ENCODE measurements at regions not wholly inside any gene's neighbourhood (a gene's known extent, or its start where the extent isn't known, plus 50 kb on each side); places are given as distances from the start of the nearest gene placed in this dataset.

- WGBS: 59% methylated on average over 5 of the region's 5 CpGs
Measured at GRCh38 chr6:6906570-6907213, 201.1 kb upstream of the RREB1 start.

GRCh38 chr6:6907286-6907685 is 200.5 kb upstream of the RREB1 start:
- Histone ChIP-seq H3K27me3 (ENCODE audit: control insufficient read depth in 4 of 4, insufficient read depth in 4 of 4, low read length in 3 of 4) (no peaks in the 10 kb centered on the region), H3K36me3 (ENCODE audit: control insufficient read depth in 4 of 4, insufficient read depth in 3 of 4, low read depth in 1 of 4, low read length in 3 of 4) (no peaks in the 10 kb centered on the region), H3K4me3 (ENCODE audit: low read depth in 1 of 3, low read length in 3 of 3) (no peak overlapping the region), H3K9me3 (ENCODE audit: control insufficient read depth in 4 of 4, low read length in 3 of 4) (no peaks in the 10 kb centered on the region), H3K9ac (ENCODE audit: low read depth in 1 of 2, low read length in 2 of 2) (no peak overlapping the region), H3K4me1 (ENCODE audit: control insufficient read depth in 4 of 4, insufficient read depth in 4 of 4, low read length in 3 of 4) (no peaks in the 10 kb centered on the region), H3K27ac (ENCODE audit: low read depth in 1 of 2, low read length in 2 of 2) (no peak overlapping the region)
- WGBS: 94% methylated on average over 4 of the region's 4 CpGs
- DNase-seq (ENCODE audit: low spot score): no peak
- TF ChIP-seq FOXA2 (IDR thresholded peaks at IDR 0.05) (no peak), YY1 (IDR thresholded peaks at IDR 0.05) (no peak), CTCF (IDR thresholded peaks at IDR 0.05; ENCODE audit: low read depth, low read length, missing input control) (no peak), RXRA (IDR thresholded peaks at IDR 0.05) (no peak), ZBTB33 (IDR thresholded peaks at IDR 0.05) (no peak), TAF1 (conservative IDR thresholded peaks at IDR 0.05) (no peak), FOXA1 (IDR thresholded peaks at IDR 0.05) (no peak), SP1 (IDR thresholded peaks at IDR 0.05) (no peak), RAD21 (IDR thresholded peaks at IDR 0.05) (no peak), REST (IDR thresholded peaks at IDR 0.05) (no peak), HNF4A (conservative IDR thresholded peaks at IDR 0.05) (no peak), ATF3 (IDR thresholded peaks at IDR 0.05) (no peak), GABPA (IDR thresholded peaks at IDR 0.05 in 1 of 2, conservative IDR thresholded peaks at IDR 0.05 in 1 of 2) (no peak), EGR1 (IDR thresholded peaks at IDR 0.05; ENCODE audit: low read depth in 2 of 2) (no peak), NR2F2 (IDR thresholded peaks at IDR 0.05) (no peak), HNF4G (IDR thresholded peaks at IDR 0.05) (no peak), MAX (IDR thresholded peaks at IDR 0.05) (no peak), JUND (IDR thresholded peaks at IDR 0.05) (no peak)

More at GRCh38 chr6:6906570-6907213, 201.1 kb upstream of the RREB1 start:
- no peak for DNase-seq (ENCODE audit: low spot score)
- H3K27me3 ChIP-seq (ENCODE audit: control insufficient read depth in 4 of 4, insufficient read depth in 4 of 4, low read length in 3 of 4): no peaks in the 10 kb centered on the region
- H3K36me3 ChIP-seq (ENCODE audit: control insufficient read depth in 4 of 4, insufficient read depth in 3 of 4, low read depth in 1 of 4, low read length in 3 of 4): no peaks in the 10 kb centered on the region
- no peaks in the 10 kb centered on the region for H3K9me3 ChIP-seq (ENCODE audit: control insufficient read depth in 4 of 4, low read length in 3 of 4)
- no peaks in the 10 kb centered on the region for H3K4me1 ChIP-seq (ENCODE audit: control insufficient read depth in 4 of 4, insufficient read depth in 4 of 4, low read length in 3 of 4)
- no peak overlapping the region for H3K9ac ChIP-seq (ENCODE audit: low read depth in 1 of 2, low read length in 2 of 2)
- no peak for TF ChIP-seq RAD21 (IDR thresholded peaks at IDR 0.05)
- TF ChIP-seq HNF4G (IDR thresholded peaks at IDR 0.05): no peak
- TF ChIP-seq ZBTB33 (IDR thresholded peaks at IDR 0.05): no peak
- TF ChIP-seq NR2F2 (IDR thresholded peaks at IDR 0.05): no peak
- H3K27ac ChIP-seq (ENCODE audit: low read depth in 1 of 2, low read length in 2 of 2): no peak overlapping the region
- H3K4me3 ChIP-seq (ENCODE audit: low read depth in 1 of 3, low read length in 3 of 3): no peak overlapping the region

Data from liver (tissue), 8 donors.